ENCODE measurements at regions not wholly inside any gene's neighbourhood (a gene's known extent, or its start where the extent isn't known, plus 50 kb on each side); places are given as distances from the start of the nearest gene placed in this dataset.
A peak's percentile ranks its signal among the peaks of the same experiment; 100 is the strongest.

DNA sequence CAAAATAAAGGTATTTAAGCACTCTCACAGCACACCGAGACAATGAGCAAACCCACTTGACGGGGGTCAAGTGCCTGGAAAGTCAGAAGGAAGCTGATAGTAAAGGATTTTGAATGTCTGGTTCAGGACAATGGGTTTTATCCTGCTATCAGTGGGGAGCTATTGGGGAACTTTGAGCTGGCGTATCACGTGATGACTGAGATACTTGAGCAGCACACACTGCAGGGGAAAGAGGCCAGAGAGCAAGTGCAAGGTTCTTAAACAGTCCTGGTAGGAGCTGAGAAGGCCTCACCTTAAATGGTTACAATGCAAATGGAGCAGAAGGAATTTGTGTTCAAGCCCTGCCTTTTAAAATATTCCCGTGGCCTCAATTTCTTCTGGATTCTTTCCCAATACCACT is 225.3 kb downstream of the LACC1 start:
- TF ChIP-seq, protein P1, sequence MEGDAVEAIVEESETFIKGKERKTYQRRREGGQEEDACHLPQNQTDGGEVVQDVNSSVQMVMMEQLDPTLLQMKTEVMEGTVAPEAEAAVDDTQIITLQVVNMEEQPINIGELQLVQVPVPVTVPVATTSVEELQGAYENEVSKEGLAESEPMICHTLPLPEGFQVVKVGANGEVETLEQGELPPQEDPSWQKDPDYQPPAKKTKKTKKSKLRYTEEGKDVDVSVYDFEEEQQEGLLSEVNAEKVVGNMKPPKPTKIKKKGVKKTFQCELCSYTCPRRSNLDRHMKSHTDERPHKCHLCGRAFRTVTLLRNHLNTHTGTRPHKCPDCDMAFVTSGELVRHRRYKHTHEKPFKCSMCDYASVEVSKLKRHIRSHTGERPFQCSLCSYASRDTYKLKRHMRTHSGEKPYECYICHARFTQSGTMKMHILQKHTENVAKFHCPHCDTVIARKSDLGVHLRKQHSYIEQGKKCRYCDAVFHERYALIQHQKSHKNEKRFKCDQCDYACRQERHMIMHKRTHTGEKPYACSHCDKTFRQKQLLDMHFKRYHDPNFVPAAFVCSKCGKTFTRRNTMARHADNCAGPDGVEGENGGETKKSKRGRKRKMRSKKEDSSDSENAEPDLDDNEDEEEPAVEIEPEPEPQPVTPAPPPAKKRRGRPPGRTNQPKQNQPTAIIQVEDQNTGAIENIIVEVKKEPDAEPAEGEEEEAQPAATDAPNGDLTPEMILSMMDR (IDR thresholded peaks at IDR 0.05), result no peak
- no peak overlapping the region for H3K27ac ChIP-seq
- DNase-seq, result no peak
- no peak for ATAC-seq
- peaks cover 0 to 14% (median 0%) of the 10 kb centered on the region in 11 donors for H3K9me3 ChIP-seq
- no peaks in the 10 kb centered on the region for H3K27me3 ChIP-seq
- 48 to 71% methylated on average over 5 of the region's 5 CpGs for WGBS, 2 donors
- H3K4me1 ChIP-seq, result peaks cover 14 to 59% (median 34%) of the 10 kb centered on the region in 9 donors
- H3K36me3 ChIP-seq, result no peaks in the 10 kb centered on the region
- intact Hi-C loops (cut with DNase I), result loop anchor here in 7 of 10 donors (2.0 to 10.0 kb wide), 9 partner anchors 38 to 332 kb away; no protein-coding TSS in a partner anchor
- no peak overlapping the region for H3K4me3 ChIP-seq

DNA sequence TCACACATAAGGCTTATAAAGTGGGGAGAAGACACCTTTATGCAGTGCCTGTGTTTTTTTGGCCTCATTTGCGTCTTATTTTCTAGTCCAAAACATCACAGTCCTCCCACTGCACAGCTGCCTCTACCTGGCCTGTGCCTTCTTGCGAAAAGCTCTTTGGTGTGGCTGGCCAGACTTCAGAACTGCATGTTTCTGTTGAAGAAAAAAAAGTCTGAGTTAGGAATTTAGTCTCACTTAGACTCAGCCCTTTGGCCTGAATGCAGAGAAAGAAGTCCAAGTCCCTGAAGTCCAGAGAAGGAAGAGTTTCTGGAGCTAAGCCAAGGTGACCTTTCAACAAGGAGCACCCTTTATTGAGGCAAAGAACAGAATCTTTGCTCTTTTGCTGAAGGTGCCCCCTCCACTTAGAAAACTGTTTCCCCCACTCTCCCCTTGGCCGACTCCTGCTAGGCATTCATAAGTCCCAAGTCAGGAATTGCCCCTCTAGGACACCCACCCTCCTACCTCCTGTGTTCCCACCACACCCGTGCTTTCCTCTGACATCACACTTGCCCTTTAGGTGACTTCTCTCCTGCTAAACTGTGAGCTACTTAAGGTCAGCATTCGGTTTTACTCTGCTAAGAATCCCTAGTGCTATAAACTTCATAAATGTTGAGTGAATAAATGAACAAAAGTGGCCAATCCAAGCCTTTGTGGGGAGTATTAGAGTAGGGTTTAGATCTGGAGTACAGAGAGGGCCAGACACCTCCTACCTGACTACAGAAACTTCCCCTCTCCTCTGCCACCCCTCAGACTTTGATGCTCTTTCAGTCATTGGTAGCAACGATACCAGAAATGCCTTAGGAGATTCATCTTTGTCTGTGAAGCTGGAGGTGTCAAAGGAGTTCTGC is 226.8 kb downstream of the LACC1 start:
- H3K9me3 ChIP-seq, result peaks cover 0 to 11% (median 0%) of the 10 kb centered on the region in 11 donors
- 43 to 52% methylated on average over 6 of the region's 6 CpGs for WGBS, 2 donors
- peaks cover 14 to 69% (median 41%) of the 10 kb centered on the region in 9 donors for H3K4me1 ChIP-seq
- TF ChIP-seq, protein P1 (IDR thresholded peaks at IDR 0.05), result no peak
- H3K36me3 ChIP-seq, result no peaks in the 10 kb centered on the region
- peak overlapping the region; percentile 38 to 80 (median 72) for H3K27ac ChIP-seq
- H3K27me3 ChIP-seq, result no peaks in the 10 kb centered on the region
- intact Hi-C loops (cut with DNase I), result loop anchor here in 5 of 10 donors (5.0 to 10.0 kb wide), 6 partner anchors 49 to 331 kb away; no protein-coding TSS in a partner anchor
- H3K4me3 ChIP-seq, result no peak overlapping the region
- ATAC-seq (peak in 7 of 8 donors; percentile 30 to 87 (median 71)), DNase-seq (peak in 1 of 2 donors; percentile 40)

DNA sequence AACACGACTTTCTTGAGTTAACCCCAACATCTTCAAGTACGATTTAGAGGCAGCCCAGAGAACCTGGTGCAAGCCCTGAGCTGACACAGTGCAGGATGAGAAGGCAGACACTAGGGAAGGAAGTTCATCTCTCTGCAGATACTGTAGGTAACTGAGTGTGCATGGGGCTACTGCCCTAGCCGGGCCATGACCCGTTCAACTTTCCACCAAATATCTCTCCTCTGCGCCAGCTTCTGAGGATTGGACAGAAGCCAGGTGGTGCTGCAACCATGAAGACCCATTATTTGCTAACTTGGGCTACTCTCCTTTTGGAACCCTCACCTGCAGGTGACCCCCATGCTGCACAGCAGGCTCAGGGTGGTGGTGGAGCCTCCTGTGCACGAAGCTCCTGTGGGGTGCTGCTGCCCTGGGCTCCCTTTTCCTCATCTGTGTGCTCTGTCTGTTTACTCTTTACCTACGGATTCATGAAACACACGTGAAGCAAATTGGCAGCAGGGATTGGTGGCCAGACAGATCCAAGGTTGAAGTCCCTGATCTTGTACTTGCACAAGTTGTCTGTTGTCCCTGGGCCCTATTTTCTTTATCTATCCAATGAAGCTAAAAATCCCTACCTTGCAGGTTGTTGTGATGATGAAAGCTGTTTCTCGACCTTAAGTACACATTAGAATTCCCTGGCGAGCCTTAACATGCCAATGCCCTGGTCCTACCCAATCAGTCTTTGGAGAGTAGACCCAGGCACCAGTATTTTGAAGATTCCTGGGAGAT is 227.8 kb downstream of the LACC1 start:
- no peaks in the 10 kb centered on the region for H3K27me3 ChIP-seq
- TF ChIP-seq, protein P1 (IDR thresholded peaks at IDR 0.05), result no peak
- H3K36me3 ChIP-seq, result no peaks in the 10 kb centered on the region
- peak overlapping the region; percentile 38 to 80 (median 72) for H3K27ac ChIP-seq
- no peak overlapping the region for H3K4me3 ChIP-seq
- DNase-seq (no peak), ATAC-seq (peak in 1 of 8 donors; percentile 6)
- H3K4me1 ChIP-seq, result peaks cover 14 to 80% (median 42%) of the 10 kb centered on the region in 9 donors
- WGBS, 2 donors, result 71 to 74% methylated on average over 10 of the region's 10 CpGs
- intact Hi-C loops (cut with DNase I), result loop anchor here in 5 of 10 donors (2.0 to 10.0 kb wide), 7 partner anchors 50 to 330 kb away; no protein-coding TSS in a partner anchor
- peaks cover 0 to 1% (median 0%) of the 10 kb centered on the region in 11 donors for H3K9me3 ChIP-seq

DNA sequence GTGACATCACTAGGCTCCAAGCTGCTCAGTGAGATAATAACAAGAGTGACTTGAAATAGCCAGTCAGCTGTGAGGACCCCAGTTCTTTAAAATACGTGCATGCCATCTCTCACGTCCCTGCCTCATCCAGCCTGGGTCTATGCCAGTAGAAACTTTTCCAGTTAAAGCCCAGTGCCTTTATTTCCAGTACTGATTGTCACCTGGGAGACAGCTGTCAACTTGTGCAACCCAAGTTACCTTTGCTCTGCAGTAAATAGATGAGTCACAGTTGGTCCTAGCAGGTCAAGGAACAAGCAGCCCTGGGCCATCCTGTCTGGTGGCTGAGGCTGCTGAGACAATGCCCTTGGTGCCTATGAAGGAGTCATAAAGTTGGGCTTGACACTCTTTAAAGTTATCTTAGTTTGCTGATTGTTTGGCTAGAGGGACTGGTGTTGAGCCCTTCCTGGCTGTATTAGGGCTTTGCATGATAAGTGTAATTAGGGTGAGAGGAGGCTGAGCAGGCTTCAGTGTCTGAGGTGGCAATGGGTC is 228.7 kb downstream of the LACC1 start:
- DNase-seq, result peak; percentile 53 to 54
- peak; percentile 56 to 95 (median 78) for ATAC-seq
- TF ChIP-seq, protein P1 (IDR thresholded peaks at IDR 0.05), result no peak
- H3K9me3 ChIP-seq, result no peaks in the 10 kb centered on the region
- H3K36me3 ChIP-seq, result no peaks in the 10 kb centered on the region
- 14 to 40% methylated on average over 2 of the region's 2 CpGs for WGBS, 2 donors
- intact Hi-C loops (cut with DNase I), result loop anchor here in 5 of 10 donors (2.0 to 10.0 kb wide), 7 partner anchors 51 to 329 kb away; no protein-coding TSS in a partner anchor
- peaks cover 14 to 80% (median 42%) of the 10 kb centered on the region in 9 donors for H3K4me1 ChIP-seq
- peak overlapping the region; percentile 56 to 80 (median 72) for H3K27ac ChIP-seq
- no peaks in the 10 kb centered on the region for H3K27me3 ChIP-seq
- H3K4me3 ChIP-seq, result no peak overlapping the region
